PC-9 (cell line): ENCODE measurements at regions not wholly inside any gene's neighbourhood (a gene's known extent, or its start where the extent isn't known, plus 50 kb on each side); places are given as distances from the start of the nearest gene placed in this dataset.

Experiments used
- BruUV-seq: library from RNA; stranded (reverse); fragments of 400-500 nt; replicated peaks from 2 replicates; lab custom pipeline; 2021; lab: Mats Ljungman, UMichigan
- CTCF ChIA-PET: fragments of 300-600 bp; sonication (Branson Sonifier 250); formaldehyde crosslinking; loops from one replicate; lab custom pipeline; 2022; ENCODE audit warnings: antibody characterized with exemption; lab: Charles Lee
- POLR2A ChIA-PET: fragments of 300-600 bp; sonication (Branson Sonifier 250); formaldehyde crosslinking; loops from one replicate; lab custom pipeline; 2022; ENCODE audit warnings: antibody characterized with exemption; ENCODE audit not compliant: unreplicated experiment; lab: Charles Lee
- DNase-seq, 2 experiments: peaks; one replicate each; pipeline versions ENCODE4 v3.0.0 to v3.0.0-alpha.2; 2015 to 2022; ENCODE audit warnings: mixed read lengths in 1 of 2
- H2AFZ ChIP-seq: fragments of 200-600 bp; sonication (generic); 2 replicates; pipeline ENCODE4 v1.8.1; 2017; ENCODE audit warnings: antibody characterized with exemption
- H3F3A ChIP-seq: fragments of 200-600 bp; sonication (generic); 2 replicates; pipeline ENCODE4 v1.8.1; 2017; ENCODE audit warnings: antibody characterized with exemption, mild to moderate bottlenecking, low read depth; ENCODE audit not compliant: insufficient read depth
- H3K27ac ChIP-seq: fragments of 200-600 bp; sonication (generic); 2 replicates; pipeline ENCODE4 v1.6.1; 2016; ENCODE audit warnings: mixed run types
- H3K27me3 ChIP-seq: fragments of 200-600 bp; sonication (generic); 2 replicates; pipeline ENCODE4 v1.6.1; 2016; ENCODE audit warnings: low read depth, mixed run types; ENCODE audit not compliant: insufficient read depth
- H3K36me3 ChIP-seq: fragments of 200-600 bp; sonication (generic); 2 replicates; pipeline ENCODE4 v1.6.1; 2016; ENCODE audit warnings: low read depth, mixed run types
- H3K4me1 ChIP-seq: fragments of 200-600 bp; sonication (generic); replicated peaks from 2 replicates; pipeline ENCODE4 v1.6.1; 2016; ENCODE audit warnings: mixed run types; ENCODE audit not compliant: insufficient read depth
- H3K4me2 ChIP-seq: fragments of 200-600 bp; sonication (generic); 2 replicates; pipeline ENCODE4 v1.6.1; 2017; ENCODE audit warnings: mixed run types
- H3K4me3 ChIP-seq: fragments of 200-600 bp; sonication (generic); 2 replicates; pipeline ENCODE4 v1.6.1; 2016; ENCODE audit warnings: mixed run types
- H3K79me2 ChIP-seq: fragments of 200-600 bp; sonication (generic); 2 replicates; pipeline ENCODE4 v1.6.1; 2017; ENCODE audit warnings: low read depth, mixed run types
- H3K9me2 ChIP-seq: fragments of 200-600 bp; sonication (generic); 2 replicates; pipeline ENCODE4 v1.8.1; 2017; ENCODE audit warnings: mild to moderate bottlenecking; ENCODE audit not compliant: insufficient read depth
- H3K9me3 ChIP-seq: fragments of 200-600 bp; sonication (generic); 2 replicates; pipeline ENCODE4 v1.8.1; 2016; ENCODE audit warnings: low read depth; ENCODE audit not compliant: insufficient read depth
- H4K20me1 ChIP-seq: fragments of 200-600 bp; sonication (generic); 2 replicates; pipeline ENCODE4 v1.8.1; 2017; ENCODE audit not compliant: insufficient read depth
- CTCF ChIP-seq: fragments of 200-600 bp; sonication (generic); conservative IDR thresholded peaks from 2 replicates; pipeline ENCODE4 v1.6.1; 2017; ENCODE audit warnings: mixed run types, antibody characterized with exemption, mild to moderate bottlenecking, moderate library complexity
- EZH2 ChIP-seq: fragments of 200-600 bp; sonication (generic); IDR thresholded peaks from 2 replicates; pipeline ENCODE4 v1.8.0; 2017; ENCODE audit warnings: antibody characterized with exemption, low read depth
- intact Hi-C: fragments of 100-400 bp; cut with micrococcal nuclease; formaldehyde crosslinking; loops from one replicate; pipeline ENCODE4 v1.10.0; 2022; ENCODE audit not compliant: unreplicated experiment

GRCh38 chr3:26104851-26105251 lies 315.0 kb downstream of the OXSM start:
- intact Hi-C loops: no loop called here
- no peaks in the 10 kb centered on the region for H3K36me3 ChIP-seq
- TF ChIP-seq EZH2 (no peak), CTCF (no peak)
- no peak for DNase-seq
- ChIA-PET POLR2A (no interaction called here), CTCF (no interaction called here)
- no peaks in the 10 kb centered on the region for H3K9me3 ChIP-seq
- H3K79me2 ChIP-seq: no peaks in the 10 kb centered on the region
- no peaks in the 10 kb centered on the region for H3K4me1 ChIP-seq
- BruUV-seq: no TSS peak
- no peak overlapping the region for H3K27ac ChIP-seq
- no peak overlapping the region for H3K4me2 ChIP-seq
- H4K20me1 ChIP-seq: no peaks in the 10 kb centered on the region
- no peaks in the 10 kb centered on the region for H3K27me3 ChIP-seq
- no peaks in the 10 kb centered on the region for H3F3A ChIP-seq
- no peaks in the 10 kb centered on the region for H3K9me2 ChIP-seq
- no peak overlapping the region for H2AFZ ChIP-seq
- no peak overlapping the region for H3K4me3 ChIP-seq

GRCh38 chr3:26105261-26105660 lies 315.4 kb downstream of the OXSM start:
- ChIA-PET CTCF (no interaction called here), POLR2A (no interaction called here)

GRCh38 chr3:26106228-26106627 lies 316.3 kb downstream of the OXSM start:
- no peaks in the 10 kb centered on the region for H3F3A ChIP-seq
- intact Hi-C loops: no loop called here
- no peaks in the 10 kb centered on the region for H3K4me1 ChIP-seq
- no peaks in the 10 kb centered on the region for H4K20me1 ChIP-seq
- H3K9me3 ChIP-seq: no peaks in the 10 kb centered on the region
- H3K79me2 ChIP-seq: no peaks in the 10 kb centered on the region
- H3K9me2 ChIP-seq: no peaks in the 10 kb centered on the region
- no peak for TF ChIP-seq EZH2
- DNase-seq: no peak
- no peak overlapping the region for H2AFZ ChIP-seq
- ChIA-PET CTCF (no interaction called here), POLR2A (no interaction called here)
- no peak overlapping the region for H3K4me2 ChIP-seq
- no peak overlapping the region for H3K4me3 ChIP-seq
- no peaks in the 10 kb centered on the region for H3K27me3 ChIP-seq
- H3K36me3 ChIP-seq: no peaks in the 10 kb centered on the region
- no TSS peak for BruUV-seq
- H3K27ac ChIP-seq: no peak overlapping the region

More at GRCh38 chr3:26105261-26105660, 315.4 kb downstream of the OXSM start:
- no peaks in the 10 kb centered on the region for H3K9me2 ChIP-seq
- no peaks in the 10 kb centered on the region for H4K20me1 ChIP-seq
- TF ChIP-seq CTCF (no peak), EZH2 (no peak)
- no TSS peak for BruUV-seq
- no peaks in the 10 kb centered on the region for H3F3A ChIP-seq
- no peaks in the 10 kb centered on the region for H3K9me3 ChIP-seq
- no peaks in the 10 kb centered on the region for H3K27me3 ChIP-seq
- no peak for DNase-seq
- H3K4me2 ChIP-seq: no peak overlapping the region
- no peak overlapping the region for H3K4me3 ChIP-seq
- no peak overlapping the region for H2AFZ ChIP-seq
- H3K79me2 ChIP-seq: no peaks in the 10 kb centered on the region
- no peak overlapping the region for H3K27ac ChIP-seq
- no peaks in the 10 kb centered on the region for H3K36me3 ChIP-seq
- intact Hi-C loops: no loop called here
- no peaks in the 10 kb centered on the region for H3K4me1 ChIP-seq

DNA sequence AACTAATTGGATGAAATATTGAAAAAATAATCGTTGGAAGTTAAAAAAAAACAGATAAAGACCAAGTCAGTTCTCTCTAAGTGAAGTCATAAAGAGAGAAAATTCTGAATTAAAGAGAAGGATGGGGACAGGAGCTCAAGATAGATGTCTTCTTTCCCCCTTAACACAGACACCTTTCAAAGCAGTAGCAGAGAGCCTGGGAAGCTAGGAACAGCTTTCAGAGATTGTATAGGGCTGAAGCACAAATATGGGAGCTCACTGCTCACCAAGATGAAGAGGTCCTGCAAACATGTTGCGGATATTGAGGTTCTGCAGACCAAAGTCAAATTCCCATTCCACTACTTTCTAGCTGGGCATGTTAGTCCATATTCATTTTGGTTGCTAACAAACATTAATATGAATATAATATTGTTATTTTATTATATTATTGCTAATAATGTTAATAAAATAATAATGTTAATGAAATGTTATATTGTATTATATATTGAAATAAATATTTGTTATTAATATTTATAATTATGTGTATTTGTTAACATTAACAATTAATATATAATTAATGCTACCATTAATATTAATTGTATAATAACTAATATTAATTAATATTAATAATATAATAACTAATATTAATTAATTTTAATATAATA lies 319.1 kb downstream of the OXSM start:
- Histone ChIP-seq H3K9me3 (no peaks in the 10 kb centered on the region), H3F3A (no peaks in the 10 kb centered on the region), H3K79me2 (no peaks in the 10 kb centered on the region), H2AFZ (no peak overlapping the region), H3K36me3 (no peaks in the 10 kb centered on the region), H3K4me1 (no peaks in the 10 kb centered on the region), H3K4me2 (no peak overlapping the region), H4K20me1 (no peaks in the 10 kb centered on the region), H3K9me2 (no peaks in the 10 kb centered on the region), H3K4me3 (no peak overlapping the region), H3K27ac (no peak overlapping the region), H3K27me3 (no peaks in the 10 kb centered on the region)
- BruUV-seq: no TSS peak
- intact Hi-C loops: no loop called here
- ChIA-PET CTCF (no interaction called here), POLR2A (no interaction called here)
- TF ChIP-seq EZH2: no peak
- no peak for TF ChIP-seq CTCF
- DNase-seq: no peak
